ENCODE measurements at regions not wholly inside any gene's neighbourhood (a gene's known extent, or its start where the extent isn't known, plus 50 kb on each side); places are given as distances from the start of the nearest gene placed in this dataset.
"Not testable (repeated sequence)": the region's sequence is repeated elsewhere in the genome, so short reads cannot be mapped to it uniquely, and the experiment has no call there.

GRCh38 chr12:125549836-125550235 is 484.6 kb downstream of the AACS start:
- ChIA-PET POLR2A (interaction anchor here (0.6 kb wide), 1 partner anchor 224 kb away, joined by 3 read pairs; no protein-coding TSS in a partner anchor), CTCF (interaction anchor here (0.8 kb wide), 1 partner anchor 10 kb away, joined by 3 read pairs; no protein-coding TSS in a partner anchor)
- DNase-seq (peak; percentile 8), ATAC-seq (no peak)
- Mint-ChIP-seq H3K4me3 (no peak overlapping the region), H3K27ac (no peak overlapping the region), H3K4me1 (ENCODE audit: low read depth) (no peaks in the 10 kb centered on the region), H3K9me3 (no peaks in the 10 kb centered on the region), H3K36me3 (ENCODE audit: low read depth) (no peaks in the 10 kb centered on the region), H3K27me3 (peaks cover 6% of the 10 kb centered on the region)
- intact Hi-C loops (cut with micrococcal nuclease) = no loop called here
- peak; percentile 38 for TF ChIP-seq CTCF (IDR thresholded peaks at IDR 0.05)

GRCh38 chr12:125552295-125552694 is 487.1 kb downstream of the AACS start:
- no peak overlapping the region for H3K4me3 Mint-ChIP-seq
- ChIA-PET POLR2A (no interaction called here), CTCF (interaction anchor here (1.3 kb wide), 1 partner anchor 20 kb away, joined by 4 read pairs; no protein-coding TSS in a partner anchor)
- TF ChIP-seq CTCF (IDR thresholded peaks at IDR 0.05) = no peak
- H3K9me3 Mint-ChIP-seq = no peaks in the 10 kb centered on the region
- peaks cover 6% of the 10 kb centered on the region for H3K27me3 Mint-ChIP-seq
- no peaks in the 10 kb centered on the region for H3K36me3 Mint-ChIP-seq (ENCODE audit: low read depth)
- no peak for DNase-seq
- intact Hi-C loops (cut with micrococcal nuclease) = no loop called here
- H3K4me1 Mint-ChIP-seq (ENCODE audit: low read depth) = no peaks in the 10 kb centered on the region
- H3K27ac Mint-ChIP-seq = no peak overlapping the region
- no peak for ATAC-seq

GRCh38 chr12:125561008-125561407 is 495.8 kb downstream of the AACS start:
- POLR2A ChIA-PET; ATAC-seq; H3K9me3 Mint-ChIP-seq; CTCF ChIA-PET; intact Hi-C loops (cut with micrococcal nuclease); H3K36me3 Mint-ChIP-seq (ENCODE audit: low read depth); H3K27ac Mint-ChIP-seq; H3K4me3 Mint-ChIP-seq; DNase-seq; H3K4me1 Mint-ChIP-seq (ENCODE audit: low read depth); H3K27me3 Mint-ChIP-seq: not testable (repeated sequence)

- intact Hi-C loops (cut with micrococcal nuclease) = no loop called here
These were observed 499.5 kb downstream of the AACS start for GRCh38 chr12:125564753-125565152.

GRCh38 chr12:125567581-125567980 is 502.3 kb downstream of the AACS start:
- no peak for ATAC-seq
- no peaks in the 10 kb centered on the region for H3K27me3 Mint-ChIP-seq
- POLR2A ChIA-PET = no interaction called here
- no peak overlapping the region for H3K4me3 Mint-ChIP-seq
- no peaks in the 10 kb centered on the region for H3K36me3 Mint-ChIP-seq (ENCODE audit: low read depth)
- H3K27ac Mint-ChIP-seq = no peak overlapping the region
- TF ChIP-seq CTCF (IDR thresholded peaks at IDR 0.05) = no peak
- CTCF ChIA-PET = no interaction called here
- H3K4me1 Mint-ChIP-seq (ENCODE audit: low read depth) = no peaks in the 10 kb centered on the region
- H3K9me3 Mint-ChIP-seq = peaks cover 1% of the 10 kb centered on the region
- intact Hi-C loops (cut with micrococcal nuclease) = no loop called here
- no peak for DNase-seq

More at GRCh38 chr12:125564753-125565152, 499.5 kb downstream of the AACS start:
- Mint-ChIP-seq H3K27me3 (no peaks in the 10 kb centered on the region), H3K36me3 (ENCODE audit: low read depth) (no peaks in the 10 kb centered on the region), H3K27ac (no peak overlapping the region), H3K4me1 (ENCODE audit: low read depth) (no peaks in the 10 kb centered on the region), H3K4me3 (no peak overlapping the region), H3K9me3 (peaks cover 3% of the 10 kb centered on the region)
- ChIA-PET CTCF (no interaction called here), POLR2A (no interaction called here)
- TF ChIP-seq CTCF (IDR thresholded peaks at IDR 0.05) = no peak
- ATAC-seq (no peak), DNase-seq (no peak)

GRCh38 chr12:125568306-125568705 is 503.1 kb downstream of the AACS start:
- Mint-ChIP-seq H3K27me3 (no peaks in the 10 kb centered on the region), H3K9me3 (peaks cover 1% of the 10 kb centered on the region), H3K36me3 (ENCODE audit: low read depth) (no peaks in the 10 kb centered on the region), H3K4me1 (ENCODE audit: low read depth) (no peaks in the 10 kb centered on the region), H3K27ac (no peak overlapping the region), H3K4me3 (no peak overlapping the region)
- TF ChIP-seq CTCF (IDR thresholded peaks at IDR 0.05) = no peak
- DNase-seq = no peak
- intact Hi-C loops (cut with micrococcal nuclease) = no loop called here
- CTCF ChIA-PET = no interaction called here
- ATAC-seq = no peak
- POLR2A ChIA-PET = no interaction called here
